NCI-H69 (cell line): ENCODE measurements at regions not wholly inside any gene's neighbourhood (a gene's known extent, or its start where the extent isn't known, plus 50 kb on each side); places are given as distances from the start of the nearest gene placed in this dataset.

ENCODE experiments used
- DNase-seq: peaks from one replicate; lab custom pipeline; 2025; lab: John Stamatoyannopoulos, UW

GRCh38 chr5:124463851-124464250 is 282.6 kb downstream of the ZNF608 start:
- DNase-seq, result no peak

- peak; percentile 70 for DNase-seq
Measured at GRCh38 chr5:124462751-124463150, 283.7 kb downstream of the ZNF608 start.

- DNase-seq, result peak; percentile 95
Measured at GRCh38 chr5:124461941-124462340, 284.5 kb downstream of the ZNF608 start.

GRCh38 chr5:124461157-124461556 is 285.3 kb downstream of the ZNF608 start:
- peak; percentile 47 for DNase-seq

- peak; percentile 37 for DNase-seq
Measured at GRCh38 chr5:124460642-124461041, 285.8 kb downstream of the ZNF608 start.

- DNase-seq, result no peak
Measured at GRCh38 chr5:124459984-124460383, 286.5 kb downstream of the ZNF608 start.

- DNase-seq, result peak; percentile 55
Measured at GRCh38 chr5:124457901-124458300, 288.5 kb downstream of the ZNF608 start.

- DNase-seq, result peak; percentile 96
Measured at GRCh38 chr5:124457101-124457500, 289.3 kb downstream of the ZNF608 start.

GRCh38 chr5:124456249-124456648 is 290.2 kb downstream of the ZNF608 start:
- peak; percentile 60 for DNase-seq

GRCh38 chr5:124454081-124454480 is 292.4 kb downstream of the ZNF608 start:
- no peak for DNase-seq

- DNase-seq, result no peak
Measured at GRCh38 chr5:124453221-124454051, 293.0 kb downstream of the ZNF608 start.

GRCh38 chr5:124452412-124452811 is 294.0 kb downstream of the ZNF608 start:
- no peak for DNase-seq

- DNase-seq, result no peak
Measured at GRCh38 chr5:124451721-124452383, 294.6 kb downstream of the ZNF608 start.

GRCh38 chr5:124446120-124446519 is 300.3 kb downstream of the ZNF608 start:
- DNase-seq, result peak; percentile 58

- no peak for DNase-seq
Measured at GRCh38 chr5:124445070-124445619, 301.3 kb downstream of the ZNF608 start.

GRCh38 chr5:124444147-124444775 is 302.2 kb downstream of the ZNF608 start:
- no peak for DNase-seq

- DNase-seq, result no peak
Measured at GRCh38 chr5:124440471-124440870, 306.0 kb downstream of the ZNF608 start.

GRCh38 chr5:124439609-124440008 is 306.8 kb downstream of the ZNF608 start:
- no peak for DNase-seq

GRCh38 chr5:124438903-124439281 is 307.5 kb downstream of the ZNF608 start:
- peak; percentile 66 for DNase-seq

GRCh38 chr5:124438026-124438902 is 308.2 kb downstream of the ZNF608 start:
- DNase-seq, result no peak

GRCh38 chr5:124436294-124436693 is 310.1 kb downstream of the ZNF608 start:
- DNase-seq, result no peak

- DNase-seq, result no peak
Measured at GRCh38 chr5:124433170-124433569, 313.3 kb downstream of the ZNF608 start.
